ENCODE measurements at regions not wholly inside any gene's neighbourhood (a gene's known extent, or its start where the extent isn't known, plus 50 kb on each side); places are given as distances from the start of the nearest gene placed in this dataset.
"Not testable (repeated sequence)": the region's sequence is repeated elsewhere in the genome, so short reads cannot be mapped to it uniquely, and the experiment has no call there.

- no peak for TF ChIP-seq PAX5 (IDR thresholded peaks at IDR 0.05; ENCODE audit: insufficient read depth, low read length, severe bottlenecking)
- no peak for TF ChIP-seq POLR2AphosphoS5 (IDR thresholded peaks at IDR 0.05; ENCODE audit: low read depth, low read length)
- no peak for TF ChIP-seq TAF1 (IDR thresholded peaks at IDR 0.05; ENCODE audit: low read depth, low read length)
- TF ChIP-seq POLR2A (IDR thresholded peaks at IDR 0.05; ENCODE audit: low read depth, low read length): no peak
- TF ChIP-seq POU2F2 (IDR thresholded peaks at IDR 0.05; ENCODE audit: low read depth, low read length): no peak
- no peak for TF ChIP-seq SPI1 (IDR thresholded peaks at IDR 0.05; ENCODE audit: low read depth, low read length)
- FAIRE-seq: no peak
- DNase-seq (ENCODE audit: insufficient read length, low spot score): no peak
Observed at GRCh38 chrX:131693359-131693758, 149.5 kb downstream of the OR13H1 start.

GRCh38 chrX:131696989-131697388, 153.1 kb downstream of the OR13H1 start:
- FAIRE-seq: not testable (repeated sequence)

GRCh38 chrX:131703646-131704045, 159.8 kb downstream of the OR13H1 start:
- DNase-seq (ENCODE audit: insufficient read length, low spot score): no peak
- FAIRE-seq: no peak
- TF ChIP-seq PAX5 (IDR thresholded peaks at IDR 0.05; ENCODE audit: insufficient read depth, low read length, severe bottlenecking) (no peak), POU2F2 (IDR thresholded peaks at IDR 0.05; ENCODE audit: low read depth, low read length) (no peak), POLR2A (IDR thresholded peaks at IDR 0.05; ENCODE audit: low read depth, low read length) (no peak), TAF1 (IDR thresholded peaks at IDR 0.05; ENCODE audit: low read depth, low read length) (no peak), SPI1 (IDR thresholded peaks at IDR 0.05; ENCODE audit: low read depth, low read length) (no peak), POLR2AphosphoS5 (IDR thresholded peaks at IDR 0.05; ENCODE audit: low read depth, low read length) (no peak)

More at GRCh38 chrX:131696989-131697388, 153.1 kb downstream of the OR13H1 start:
- not testable (repeated sequence) for DNase-seq (ENCODE audit: insufficient read length, low spot score)

- FAIRE-seq (no peak), DNase-seq (ENCODE audit: insufficient read length, low spot score) (no peak)
- TF ChIP-seq POU2F2 (IDR thresholded peaks at IDR 0.05; ENCODE audit: low read depth, low read length): no peak
- no peak for TF ChIP-seq POLR2AphosphoS5 (IDR thresholded peaks at IDR 0.05; ENCODE audit: low read depth, low read length)
- no peak for TF ChIP-seq PAX5 (IDR thresholded peaks at IDR 0.05; ENCODE audit: insufficient read depth, low read length, severe bottlenecking)
- TF ChIP-seq POLR2A (IDR thresholded peaks at IDR 0.05; ENCODE audit: low read depth, low read length): no peak
- no peak for TF ChIP-seq TAF1 (IDR thresholded peaks at IDR 0.05; ENCODE audit: low read depth, low read length)
- no peak for TF ChIP-seq SPI1 (IDR thresholded peaks at IDR 0.05; ENCODE audit: low read depth, low read length)
Observed at GRCh38 chrX:131704136-131704695, 160.3 kb downstream of the OR13H1 start.

- FAIRE-seq (peak; percentile 50), DNase-seq (ENCODE audit: insufficient read length, low spot score) (no peak)
- TF ChIP-seq SPI1 (IDR thresholded peaks at IDR 0.05; ENCODE audit: low read depth, low read length): no peak
- no peak for TF ChIP-seq POLR2AphosphoS5 (IDR thresholded peaks at IDR 0.05; ENCODE audit: low read depth, low read length)
- no peak for TF ChIP-seq PAX5 (IDR thresholded peaks at IDR 0.05; ENCODE audit: insufficient read depth, low read length, severe bottlenecking)
Observed at GRCh38 chrX:131709553-131709952, 165.7 kb downstream of the OR13H1 start.

- no peak for FAIRE-seq
- no peak for DNase-seq (ENCODE audit: insufficient read length, low spot score)
- TF ChIP-seq POLR2A (IDR thresholded peaks at IDR 0.05; ENCODE audit: low read depth, low read length) (no peak), PAX5 (IDR thresholded peaks at IDR 0.05; ENCODE audit: insufficient read depth, low read length, severe bottlenecking) (no peak), TAF1 (IDR thresholded peaks at IDR 0.05; ENCODE audit: low read depth, low read length) (no peak), SPI1 (IDR thresholded peaks at IDR 0.05; ENCODE audit: low read depth, low read length) (no peak), POU2F2 (IDR thresholded peaks at IDR 0.05; ENCODE audit: low read depth, low read length) (no peak)
Observed at GRCh38 chrX:131711478-131711867, 167.6 kb downstream of the OR13H1 start.

- TF ChIP-seq POLR2AphosphoS5 (IDR thresholded peaks at IDR 0.05; ENCODE audit: low read depth, low read length) (no peak), POLR2A (IDR thresholded peaks at IDR 0.05; ENCODE audit: low read depth, low read length) (no peak), TAF1 (IDR thresholded peaks at IDR 0.05; ENCODE audit: low read depth, low read length) (no peak), SPI1 (IDR thresholded peaks at IDR 0.05; ENCODE audit: low read depth, low read length) (no peak), PAX5 (IDR thresholded peaks at IDR 0.05; ENCODE audit: insufficient read depth, low read length, severe bottlenecking) (no peak), POU2F2 (IDR thresholded peaks at IDR 0.05; ENCODE audit: low read depth, low read length) (no peak)
- DNase-seq (ENCODE audit: insufficient read length, low spot score) (no peak), FAIRE-seq (peak; percentile 23)
Observed at GRCh38 chrX:131723646-131724045, 179.8 kb downstream of the OR13H1 start.

- no peak for DNase-seq (ENCODE audit: insufficient read length, low spot score)
- FAIRE-seq: no peak
- no peak for TF ChIP-seq POU2F2 (IDR thresholded peaks at IDR 0.05; ENCODE audit: low read depth, low read length)
- TF ChIP-seq POLR2A (IDR thresholded peaks at IDR 0.05; ENCODE audit: low read depth, low read length): no peak
- TF ChIP-seq PAX5 (IDR thresholded peaks at IDR 0.05; ENCODE audit: insufficient read depth, low read length, severe bottlenecking): no peak
Observed at GRCh38 chrX:131724292-131724691, 180.4 kb downstream of the OR13H1 start.

GRCh38 chrX:131725001-131725654, 181.3 kb downstream of the OR13H1 start:
- FAIRE-seq: peak; percentile 70
- DNase-seq (ENCODE audit: insufficient read length, low spot score): no peak
- TF ChIP-seq SPI1 (IDR thresholded peaks at IDR 0.05; ENCODE audit: low read depth, low read length) (no peak), TAF1 (IDR thresholded peaks at IDR 0.05; ENCODE audit: low read depth, low read length) (no peak), PAX5 (IDR thresholded peaks at IDR 0.05; ENCODE audit: insufficient read depth, low read length, severe bottlenecking) (no peak), POLR2A (IDR thresholded peaks at IDR 0.05; ENCODE audit: low read depth, low read length) (no peak), POU2F2 (IDR thresholded peaks at IDR 0.05; ENCODE audit: low read depth, low read length) (no peak), POLR2AphosphoS5 (IDR thresholded peaks at IDR 0.05; ENCODE audit: low read depth, low read length) (no peak)

- no peak for TF ChIP-seq POLR2A (IDR thresholded peaks at IDR 0.05; ENCODE audit: low read depth, low read length)
- no peak for TF ChIP-seq TAF1 (IDR thresholded peaks at IDR 0.05; ENCODE audit: low read depth, low read length)
- no peak for TF ChIP-seq SPI1 (IDR thresholded peaks at IDR 0.05; ENCODE audit: low read depth, low read length)
- TF ChIP-seq POLR2AphosphoS5 (IDR thresholded peaks at IDR 0.05; ENCODE audit: low read depth, low read length): no peak
- no peak for TF ChIP-seq PAX5 (IDR thresholded peaks at IDR 0.05; ENCODE audit: insufficient read depth, low read length, severe bottlenecking)
- TF ChIP-seq POU2F2 (IDR thresholded peaks at IDR 0.05; ENCODE audit: low read depth, low read length): no peak
- no peak for DNase-seq (ENCODE audit: insufficient read length, low spot score)
- no peak for FAIRE-seq
Observed at GRCh38 chrX:131727778-131728177, 183.9 kb downstream of the OR13H1 start.
